ENCODE measurements at regions not wholly inside any gene's neighbourhood (a gene's known extent, or its start where the extent isn't known, plus 50 kb on each side); places are given as distances from the start of the nearest gene placed in this dataset.
"Not testable (repeated sequence)": the region's sequence is repeated elsewhere in the genome, so short reads cannot be mapped to it uniquely, and the experiment has no call there.

- not testable (repeated sequence) for TF ChIP-seq POLR2A (IDR thresholded peaks at IDR 0.05; ENCODE audit: low read length); GATA1 (IDR thresholded peaks at IDR 0.05; ENCODE audit: low read depth, low read length)
These were observed 284.5 kb upstream of the KLF4 start for GRCh38 chr9:107774099-107774498.

Data from erythroblast (primary cell).